Upper lobe of left lung (tissue), 4 donors: ENCODE measurements at regions not wholly inside any gene's neighbourhood (a gene's known extent, or its start where the extent isn't known, plus 50 kb on each side); places are given as distances from the start of the nearest gene placed in this dataset.

Source experiments
- EP300 ChIP-seq, 4 donors: sonication (generic); formaldehyde crosslinking; IDR thresholded peaks; one replicate each; pipeline ENCODE4 v1.5.1; 2017; ENCODE audit warnings: antibody characterized with exemption in 4 of 4, control low read depth in 2 of 4
- POLR2A ChIP-seq, 4 donors: fragments of 450-650 bp; IDR thresholded peaks; one replicate each; pipeline ENCODE4 v1.5.1; 2016 to 2017; ENCODE audit warnings: antibody characterized with exemption in 4 of 4, mild to moderate bottlenecking in 2 of 4
- TF ChIP-seq, protein P1 (sequence below), 6 experiments: fragments of 450-650 bp in 4 of 6; fragments of 200-600 bp in 2 of 6; sonication (generic) in 2 of 6; IDR thresholded peaks; one replicate each; pipeline ENCODE4 v1.5.1; 2016 to 2019; ENCODE audit warnings: antibody characterized with exemption in 6 of 6

DNA sequence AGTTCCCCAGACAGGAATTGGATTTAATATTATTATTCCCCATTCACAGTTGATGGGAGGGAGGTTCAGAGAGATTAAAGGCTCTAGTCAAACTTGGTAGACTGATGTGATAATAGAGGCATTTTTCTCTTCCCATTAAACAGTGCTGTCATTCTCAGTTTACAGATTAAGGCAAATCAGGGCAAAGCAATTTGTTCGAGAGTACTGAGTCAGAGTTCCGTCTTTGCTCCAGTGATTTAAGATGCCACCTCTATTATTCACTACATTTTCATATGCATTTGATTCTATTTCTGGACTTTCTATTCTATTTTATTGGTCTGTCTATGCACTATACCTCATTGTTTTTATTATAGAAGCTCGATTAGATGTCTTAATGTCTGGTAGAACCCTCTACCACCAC lies 201.0 kb upstream of the RAI14 start:
- TF ChIP-seq, protein P1, sequence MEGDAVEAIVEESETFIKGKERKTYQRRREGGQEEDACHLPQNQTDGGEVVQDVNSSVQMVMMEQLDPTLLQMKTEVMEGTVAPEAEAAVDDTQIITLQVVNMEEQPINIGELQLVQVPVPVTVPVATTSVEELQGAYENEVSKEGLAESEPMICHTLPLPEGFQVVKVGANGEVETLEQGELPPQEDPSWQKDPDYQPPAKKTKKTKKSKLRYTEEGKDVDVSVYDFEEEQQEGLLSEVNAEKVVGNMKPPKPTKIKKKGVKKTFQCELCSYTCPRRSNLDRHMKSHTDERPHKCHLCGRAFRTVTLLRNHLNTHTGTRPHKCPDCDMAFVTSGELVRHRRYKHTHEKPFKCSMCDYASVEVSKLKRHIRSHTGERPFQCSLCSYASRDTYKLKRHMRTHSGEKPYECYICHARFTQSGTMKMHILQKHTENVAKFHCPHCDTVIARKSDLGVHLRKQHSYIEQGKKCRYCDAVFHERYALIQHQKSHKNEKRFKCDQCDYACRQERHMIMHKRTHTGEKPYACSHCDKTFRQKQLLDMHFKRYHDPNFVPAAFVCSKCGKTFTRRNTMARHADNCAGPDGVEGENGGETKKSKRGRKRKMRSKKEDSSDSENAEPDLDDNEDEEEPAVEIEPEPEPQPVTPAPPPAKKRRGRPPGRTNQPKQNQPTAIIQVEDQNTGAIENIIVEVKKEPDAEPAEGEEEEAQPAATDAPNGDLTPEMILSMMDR (IDR thresholded peaks at IDR 0.05): no peak
- TF ChIP-seq EP300 (IDR thresholded peaks at IDR 0.05): no peak
- no peak for TF ChIP-seq POLR2A (IDR thresholded peaks at IDR 0.05)
